ENCODE measurements at regions not wholly inside any gene's neighbourhood (a gene's known extent, or its start where the extent isn't known, plus 50 kb on each side); places are given as distances from the start of the nearest gene placed in this dataset.

GRCh38 chr15:94099574-94099960, 131.8 kb upstream of the MCTP2 start:
- DNase-seq, result no peak

GRCh38 chr15:94098921-94099573, 132.3 kb upstream of the MCTP2 start:
- no peak for DNase-seq

- DNase-seq, result no peak
Measured at GRCh38 chr15:94097552-94097951, 133.8 kb upstream of the MCTP2 start.

GRCh38 chr15:94094310-94094709, 137.1 kb upstream of the MCTP2 start:
- DNase-seq, result no peak

GRCh38 chr15:94086341-94086740, 145.0 kb upstream of the MCTP2 start:
- DNase-seq, result no peak

GRCh38 chr15:94083467-94084052, 147.8 kb upstream of the MCTP2 start:
- no peak for DNase-seq

GRCh38 chr15:94081829-94082228, 149.5 kb upstream of the MCTP2 start:
- DNase-seq, result no peak

- no peak for DNase-seq
Measured at GRCh38 chr15:94080989-94081605, 150.3 kb upstream of the MCTP2 start.

- DNase-seq, result no peak
Measured at GRCh38 chr15:94080416-94080815, 150.9 kb upstream of the MCTP2 start.

GRCh38 chr15:94079968-94080367, 151.4 kb upstream of the MCTP2 start:
- DNase-seq, result no peak

GRCh38 chr15:94079459-94079858, 151.9 kb upstream of the MCTP2 start:
- no peak for DNase-seq

GRCh38 chr15:94077938-94078337, 153.4 kb upstream of the MCTP2 start:
- no peak for DNase-seq

GRCh38 chr15:94075349-94075748, 156.0 kb upstream of the MCTP2 start:
- no peak for DNase-seq

- no peak for DNase-seq
Measured at GRCh38 chr15:94070356-94071295, 160.7 kb upstream of the MCTP2 start.

- DNase-seq, result no peak
Measured at GRCh38 chr15:94069844-94070243, 161.5 kb upstream of the MCTP2 start.

GRCh38 chr15:94066811-94067210, 164.6 kb upstream of the MCTP2 start:
- DNase-seq, result no peak

- no peak for DNase-seq
Measured at GRCh38 chr15:94066046-94066445, 165.3 kb upstream of the MCTP2 start.

GRCh38 chr15:94064676-94065313, 166.6 kb upstream of the MCTP2 start:
- no peak for DNase-seq

- DNase-seq, result no peak
Measured at GRCh38 chr15:94061041-94061440, 170.3 kb upstream of the MCTP2 start.

GRCh38 chr15:94059013-94059587, 172.3 kb upstream of the MCTP2 start:
- no peak for DNase-seq

GRCh38 chr15:94057305-94057704, 174.1 kb upstream of the MCTP2 start:
- no peak for DNase-seq

GRCh38 chr15:94056314-94056713, 175.0 kb upstream of the MCTP2 start:
- DNase-seq, result no peak

- DNase-seq, result no peak
Measured at GRCh38 chr15:94053626-94054025, 177.7 kb upstream of the MCTP2 start.
